Activated CD8-positive, alpha-beta memory T cell treated with anti-CD3 and anti-CD28 coated beads, Interleukin-2, amount 50 U/mL, for 48 hours (primary cell): ENCODE measurements at regions not wholly inside any gene's neighbourhood (a gene's known extent, or its start where the extent isn't known, plus 50 kb on each side); places are given as distances from the start of the nearest gene placed in this dataset.
"Not testable (repeated sequence)": the region's sequence is repeated elsewhere in the genome, so short reads cannot be mapped to it uniquely, and the experiment has no call there.

ENCODE experiments used
- DNase-seq: peaks from one replicate; pipeline ENCODE4 v3.0.0-alpha.2; 2020

GRCh38 chr6:27168108-27168507 is 79.4 kb upstream of the PRSS16 start:
- no peak for DNase-seq

- no peak for DNase-seq
Observed at GRCh38 chr6:27168586-27169443, 78.7 kb upstream of the PRSS16 start.

GRCh38 chr6:27172524-27173231 is 74.8 kb upstream of the PRSS16 start:
- not testable (repeated sequence) for DNase-seq

- DNase-seq = not testable (repeated sequence)
Observed at GRCh38 chr6:27173232-27173601, 74.3 kb upstream of the PRSS16 start.

DNA sequence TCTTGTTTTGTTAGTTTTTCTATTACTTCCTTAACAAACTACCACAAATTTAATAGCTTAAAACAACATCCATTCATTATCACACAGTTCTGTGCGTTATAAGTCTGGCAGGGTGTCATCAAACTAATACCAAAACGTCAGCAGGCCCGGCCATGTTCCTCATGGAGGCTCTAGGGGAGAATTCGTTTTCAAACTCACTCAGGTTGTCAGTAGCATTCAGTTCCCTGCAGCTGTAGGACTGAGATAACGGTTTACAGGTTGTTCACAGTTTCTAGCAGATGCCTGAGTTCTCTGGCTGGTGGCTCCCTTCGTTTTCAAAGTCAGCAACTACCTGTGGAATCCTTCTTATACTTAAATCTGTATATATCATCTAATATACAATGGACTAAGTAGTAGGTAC is 72.5 kb upstream of the PRSS16 start:
- DNase-seq = no peak

GRCh38 chr6:27176096-27176495 is 71.4 kb upstream of the PRSS16 start:
- DNase-seq = no peak

DNA sequence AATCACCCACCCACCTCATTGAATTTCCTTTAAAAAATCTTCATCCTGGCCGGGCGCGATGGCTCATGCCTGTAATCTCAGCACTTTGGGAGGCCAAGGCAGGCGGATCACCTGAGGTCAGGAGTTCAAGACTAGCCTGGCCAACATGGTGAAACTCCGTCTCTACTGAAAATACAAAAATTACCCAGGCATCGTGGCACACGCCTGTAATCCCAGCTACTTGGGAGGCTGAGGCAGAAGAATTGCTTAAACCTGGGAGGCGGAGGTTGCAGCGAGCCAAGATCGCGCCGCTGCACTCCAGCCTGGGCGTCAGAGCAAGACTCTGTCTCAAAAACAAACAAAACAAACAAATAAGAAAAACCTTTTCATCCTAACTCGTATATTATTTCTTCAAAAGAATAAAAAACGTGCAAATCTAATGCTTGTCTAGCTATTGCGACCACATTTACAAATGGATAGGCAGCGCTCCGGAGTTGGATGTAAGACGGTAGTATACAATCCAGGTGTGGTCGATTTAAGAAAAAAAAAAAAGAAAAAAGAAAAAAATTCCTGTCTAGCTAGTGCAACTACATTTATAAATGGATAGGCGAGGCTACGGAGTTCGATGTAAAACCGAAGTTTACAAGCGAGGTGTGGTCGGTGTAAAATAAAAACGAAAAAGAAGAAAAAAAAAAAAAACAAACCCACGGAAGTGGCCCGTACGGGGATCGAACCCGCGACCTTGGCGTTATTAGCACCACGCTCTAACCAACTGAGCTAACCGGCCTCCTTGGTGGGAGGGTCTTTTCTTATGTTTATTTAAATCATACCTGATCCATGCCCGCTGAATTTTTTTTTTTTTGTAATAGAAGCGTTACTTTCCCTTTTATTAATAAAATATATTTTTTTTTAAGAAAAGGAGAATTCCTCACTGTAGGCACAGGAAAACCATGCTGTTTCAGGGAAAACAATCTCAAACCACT is 70.7 kb upstream of the PRSS16 start:
- peak; percentile 90 for DNase-seq

DNA sequence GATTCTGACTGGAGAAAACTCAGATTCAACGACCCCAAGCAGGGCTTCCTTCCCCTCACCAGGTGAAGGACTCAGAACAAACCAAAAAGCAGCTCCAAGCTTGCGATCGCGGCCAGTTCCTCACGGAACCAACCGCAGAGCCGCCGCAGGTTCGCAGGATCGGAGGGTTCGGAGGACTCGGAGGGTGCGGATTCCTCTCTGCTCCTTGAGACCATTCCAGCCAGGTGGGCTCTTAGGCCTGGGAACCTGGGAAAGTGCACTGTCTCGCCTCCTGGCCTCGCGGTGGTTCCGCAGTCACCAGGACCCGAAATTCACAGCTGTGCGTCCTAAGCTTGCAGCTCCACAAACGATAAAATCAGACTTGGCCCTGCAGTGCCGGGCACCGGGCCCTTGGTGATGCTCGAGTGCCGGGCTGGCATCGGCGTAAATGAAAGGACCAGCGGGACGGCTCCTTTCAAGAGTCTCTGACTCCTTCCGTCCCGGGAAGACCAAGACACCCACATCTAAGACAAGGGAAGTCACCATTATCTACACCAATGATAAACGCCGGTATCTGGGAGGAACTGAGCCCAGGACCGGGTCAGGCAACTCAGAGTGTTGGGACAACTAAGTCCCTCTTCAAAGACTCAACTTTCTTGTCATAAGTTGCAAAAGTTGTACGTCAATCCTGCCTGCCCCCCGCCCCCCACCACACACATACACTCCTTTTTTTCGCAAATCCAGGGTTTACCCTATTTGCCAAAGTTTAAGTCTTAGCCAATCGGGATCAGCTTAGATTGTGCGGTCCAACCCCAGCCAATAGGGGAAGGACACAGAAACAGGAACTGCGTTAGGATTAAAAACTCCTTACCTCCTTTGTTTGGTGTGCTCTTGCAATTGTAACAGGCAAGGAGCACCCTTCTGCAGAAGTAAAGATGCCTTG is 69.8 kb upstream of the PRSS16 start:
- DNase-seq = peak; percentile 84

DNA sequence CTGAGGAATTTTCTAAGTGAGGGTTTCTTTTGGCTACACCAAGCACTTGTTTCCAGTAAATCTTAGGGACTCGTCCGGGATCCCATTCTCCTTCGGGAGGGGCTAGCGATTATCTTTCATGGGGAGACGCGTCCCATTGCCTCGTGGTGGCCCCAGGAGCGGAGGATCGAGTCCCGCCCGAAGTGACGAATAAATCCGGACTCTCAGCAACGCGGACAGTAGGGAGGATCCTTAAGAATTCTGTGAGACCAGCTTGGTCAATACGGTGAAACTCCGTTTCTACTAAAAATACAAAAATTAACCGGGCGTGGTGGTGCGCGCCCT is 69.1 kb upstream of the PRSS16 start:
- DNase-seq = no peak

DNA sequence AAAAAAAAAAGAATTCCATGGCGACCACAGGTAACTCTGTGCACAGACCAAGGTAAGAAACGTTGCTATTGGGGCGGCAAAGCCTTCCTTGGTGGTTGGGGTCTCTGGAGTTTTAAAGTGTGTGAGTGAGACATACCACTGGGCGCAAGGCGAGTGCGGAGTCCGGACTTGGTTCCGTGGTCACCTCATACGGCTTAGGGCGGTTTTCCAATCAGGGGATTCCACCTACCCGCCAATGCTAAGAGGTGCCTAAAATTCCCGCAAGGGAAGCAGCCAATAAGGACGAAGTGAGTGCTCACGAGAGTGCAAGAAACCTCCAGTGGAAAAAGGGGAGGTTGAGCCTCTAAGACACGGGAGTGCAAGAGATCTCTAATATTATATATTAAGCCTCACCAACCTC is 68.6 kb upstream of the PRSS16 start:
- no peak for DNase-seq

- no peak for DNase-seq
Observed at GRCh38 chr6:27183060-27183832, 64.3 kb upstream of the PRSS16 start.

- DNase-seq = no peak
Observed at GRCh38 chr6:27187231-27188060, 60.1 kb upstream of the PRSS16 start.

- DNase-seq = peak; percentile 76
Observed at GRCh38 chr6:27188061-27188884, 59.2 kb upstream of the PRSS16 start.

DNA sequence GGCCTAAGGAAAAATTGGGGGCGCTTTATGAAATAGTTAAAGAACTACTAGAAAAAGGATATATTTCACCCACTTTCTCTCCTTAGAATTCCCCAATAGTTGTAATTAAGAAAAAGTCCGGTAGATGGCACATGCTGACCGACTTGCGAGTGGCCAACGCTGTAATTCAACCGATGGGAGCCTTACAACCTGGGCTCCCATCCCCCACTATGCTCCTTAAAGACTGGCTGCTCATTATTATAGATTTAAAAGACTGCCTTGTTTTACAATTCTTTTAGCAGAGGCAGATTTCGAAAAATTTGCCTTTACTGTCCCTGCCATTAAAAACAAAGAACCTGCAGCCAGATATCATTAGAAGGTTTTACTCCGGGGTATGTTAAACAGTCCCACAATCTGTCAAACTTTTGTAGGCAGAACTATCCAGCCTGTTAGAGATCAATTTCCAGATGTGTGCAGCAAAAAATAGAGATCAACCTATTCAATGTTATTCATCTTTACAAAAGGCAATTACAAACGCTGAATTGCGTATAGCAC is 58.5 kb upstream of the PRSS16 start:
- no peak for DNase-seq

DNA sequence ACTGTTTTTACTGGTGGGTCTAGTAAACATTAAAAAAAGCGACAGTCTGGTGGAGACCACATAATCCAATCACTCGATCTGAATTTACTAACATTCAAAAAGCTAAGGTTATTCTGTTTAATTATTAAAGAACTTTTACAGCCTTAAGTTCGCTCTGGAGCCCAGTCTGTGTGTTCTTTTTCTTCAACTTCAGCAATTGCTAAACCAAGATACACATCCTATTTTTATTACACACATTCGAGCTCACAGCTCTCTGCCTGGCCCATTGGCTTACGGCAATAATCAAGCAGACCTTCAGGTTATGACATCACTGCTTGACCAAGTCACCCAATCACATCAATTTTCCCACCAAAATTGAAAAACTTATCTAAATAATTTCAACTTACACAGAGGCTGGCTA is 57.4 kb upstream of the PRSS16 start:
- no peak for DNase-seq

GRCh38 chr6:27194453-27194852 is 53.0 kb upstream of the PRSS16 start:
- DNase-seq = not testable (repeated sequence)

DNA sequence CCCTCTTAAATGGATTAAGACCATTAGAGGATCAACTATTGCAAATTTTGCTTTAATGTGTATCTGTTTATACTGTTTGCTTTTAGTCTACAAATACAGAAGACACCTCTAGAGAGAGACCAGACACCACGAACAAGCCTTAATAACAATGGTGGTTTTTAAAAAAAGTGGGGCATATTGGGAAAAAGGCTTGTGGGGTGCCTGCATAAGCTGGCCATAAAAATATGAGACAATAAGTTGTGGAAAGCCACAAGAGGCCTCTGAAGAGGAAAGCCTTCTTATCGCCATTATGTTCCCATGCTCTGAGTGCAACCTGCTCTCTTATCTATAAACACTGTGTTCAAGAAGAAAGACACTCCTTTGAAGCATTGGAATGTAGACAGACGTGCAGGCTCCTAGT is 52.0 kb upstream of the PRSS16 start:
- not testable (repeated sequence) for DNase-seq
